C4-2B (cell line): ENCODE measurements at regions not wholly inside any gene's neighbourhood (a gene's known extent, or its start where the extent isn't known, plus 50 kb on each side); places are given as distances from the start of the nearest gene placed in this dataset.
A peak's percentile ranks its signal among the peaks of the same experiment; 100 is the strongest.

Experiments used
- CTCF ChIP-seq: fragments of 450-650 bp; conservative IDR thresholded peaks from 2 replicates; pipeline ENCODE4 v1.5.1; 2017; ENCODE audit warnings: mild to moderate bottlenecking
- ZFX ChIP-seq: fragments of 450-650 bp; IDR thresholded peaks from 2 replicates; pipeline ENCODE4 v1.6.1; 2017

DNA sequence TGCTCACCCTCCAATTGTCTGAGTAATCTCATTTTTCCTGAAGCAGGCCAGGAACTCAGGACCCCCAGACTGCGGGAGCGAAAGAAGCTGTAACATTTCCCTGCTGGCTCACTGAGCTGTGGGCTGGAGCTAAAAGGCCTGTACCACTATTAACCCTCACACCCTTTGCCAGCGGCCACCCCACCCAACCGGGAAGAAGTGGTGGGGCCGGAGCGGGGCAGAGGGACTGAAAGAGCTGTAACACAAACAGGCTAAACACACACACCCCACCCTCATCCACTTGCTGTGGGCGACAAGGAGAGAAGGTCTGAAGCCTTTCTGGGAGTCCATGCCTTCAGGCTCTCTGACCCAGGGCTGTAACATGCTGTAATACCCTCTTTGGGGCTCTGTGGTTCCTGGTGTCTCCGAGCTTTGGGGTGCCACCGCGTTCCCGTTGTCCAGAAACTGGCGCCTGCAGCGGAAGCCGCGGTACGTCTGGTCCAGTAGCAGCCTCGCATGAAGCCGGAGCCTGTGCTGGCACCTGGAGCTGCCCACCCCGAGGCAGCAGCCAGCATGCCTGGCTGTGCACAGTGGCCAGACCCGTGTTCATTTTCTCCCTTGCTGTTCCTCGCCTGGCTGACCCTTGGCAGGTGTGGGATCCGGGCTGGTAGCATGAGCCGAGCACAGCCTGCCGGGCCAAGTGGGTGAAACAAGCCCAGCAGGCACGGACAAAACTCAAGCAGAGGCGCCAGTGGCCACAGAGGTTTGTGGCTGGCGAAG is 345.5 kb upstream of the MGAT4C start:
- TF ChIP-seq CTCF (peak; percentile 8; the same call in 1 of the 2 replicates), ZFX (no peak)
